Sigmoid colon (tissue), 4 donors: ENCODE measurements at regions not wholly inside any gene's neighbourhood (a gene's known extent, or its start where the extent isn't known, plus 50 kb on each side); places are given as distances from the start of the nearest gene placed in this dataset.

Source experiments
- CTCF ChIP-seq, 4 experiments: fragments of 450-650 bp in 3 of 4; fragments of 200-600 bp in 1 of 4; IDR thresholded peaks; one replicate each; pipeline ENCODE4 v1.5.1; 2016 to 2019; ENCODE audit warnings: antibody characterized with exemption in 4 of 4, mild to moderate bottlenecking in 3 of 4, moderate library complexity in 2 of 4
- POLR2AphosphoS5 ChIP-seq, 4 donors: sonication (generic); formaldehyde crosslinking; IDR thresholded peaks; one replicate each; pipeline ENCODE4 v1.6.1; 2017; ENCODE audit warnings: antibody characterized with exemption in 4 of 4

- no peak for TF ChIP-seq CTCF (IDR thresholded peaks at IDR 0.05)
- TF ChIP-seq POLR2AphosphoS5 (IDR thresholded peaks at IDR 0.05), result no peak
Measured at GRCh38 chr5:101047181-101047580, 144.1 kb upstream of the ST8SIA4 start.
